ENCODE measurements at regions not wholly inside any gene's neighbourhood (a gene's known extent, or its start where the extent isn't known, plus 50 kb on each side); places are given as distances from the start of the nearest gene placed in this dataset.
"Not testable (repeated sequence)": the region's sequence is repeated elsewhere in the genome, so short reads cannot be mapped to it uniquely, and the experiment has no call there.

GRCh38 chrX:122375533-122375932, 808.5 kb upstream of the GRIA3 start:
- DNase-seq (ENCODE audit: low spot score in 2 of 2); in situ Hi-C loops (cut with MboI; ENCODE audit: low sequenced_read_pairs); H3K27me3 ChIP-seq (ENCODE audit: low read depth); H3K4me3 ChIP-seq; H3K36me3 ChIP-seq (replicated peaks); H3K9me3 ChIP-seq; H3K4me1 ChIP-seq: not testable (repeated sequence)

- Histone ChIP-seq H3K4me1 (no peaks in the 10 kb centered on the region), H3K36me3 (replicated peaks) (no peaks in the 10 kb centered on the region), H3K27me3 (ENCODE audit: low read depth) (no peaks in the 10 kb centered on the region), H3K9me3 (no peaks in the 10 kb centered on the region), H3K4me3 (no peak overlapping the region)
- DNase-seq (ENCODE audit: low spot score in 2 of 2): no peak
- in situ Hi-C loops (cut with MboI; ENCODE audit: low sequenced_read_pairs): no loop called here
These were observed 795.1 kb upstream of the GRIA3 start for GRCh38 chrX:122389005-122389404.

- Histone ChIP-seq H3K4me1 (no peaks in the 10 kb centered on the region), H3K9me3 (no peaks in the 10 kb centered on the region), H3K4me3 (no peak overlapping the region), H3K36me3 (replicated peaks) (no peaks in the 10 kb centered on the region), H3K27me3 (ENCODE audit: low read depth) (no peaks in the 10 kb centered on the region)
- DNase-seq (ENCODE audit: low spot score in 2 of 2): no peak
- in situ Hi-C loops (cut with MboI; ENCODE audit: low sequenced_read_pairs): no loop called here
These were observed 765.3 kb upstream of the GRIA3 start for GRCh38 chrX:122418758-122419157.

GRCh38 chrX:122421434-122422121, 762.5 kb upstream of the GRIA3 start:
- DNase-seq (ENCODE audit: low spot score in 2 of 2): no peak
- Histone ChIP-seq H3K9me3 (no peaks in the 10 kb centered on the region), H3K27me3 (ENCODE audit: low read depth) (no peaks in the 10 kb centered on the region), H3K4me3 (no peak overlapping the region), H3K4me1 (no peaks in the 10 kb centered on the region), H3K36me3 (replicated peaks) (no peaks in the 10 kb centered on the region)
- in situ Hi-C loops (cut with MboI; ENCODE audit: low sequenced_read_pairs): no loop called here

- Histone ChIP-seq H3K9me3 (no peaks in the 10 kb centered on the region), H3K27me3 (ENCODE audit: low read depth) (no peaks in the 10 kb centered on the region), H3K4me3 (no peak overlapping the region), H3K36me3 (replicated peaks) (no peaks in the 10 kb centered on the region), H3K4me1 (no peaks in the 10 kb centered on the region)
- in situ Hi-C loops (cut with MboI; ENCODE audit: low sequenced_read_pairs): no loop called here
- no peak for DNase-seq (ENCODE audit: low spot score in 2 of 2)
These were observed 761.5 kb upstream of the GRIA3 start for GRCh38 chrX:122422547-122422946.

- DNase-seq (ENCODE audit: low spot score in 2 of 2): no peak
- H3K4me3 ChIP-seq: no peak overlapping the region
- H3K36me3 ChIP-seq (replicated peaks): no peaks in the 10 kb centered on the region
- H3K9me3 ChIP-seq: no peaks in the 10 kb centered on the region
- no peaks in the 10 kb centered on the region for H3K27me3 ChIP-seq (ENCODE audit: low read depth)
- in situ Hi-C loops (cut with MboI; ENCODE audit: low sequenced_read_pairs): no loop called here
- no peaks in the 10 kb centered on the region for H3K4me1 ChIP-seq
These were observed 749.1 kb upstream of the GRIA3 start for GRCh38 chrX:122434942-122435341.

- no peak for DNase-seq (ENCODE audit: low spot score in 2 of 2)
- Histone ChIP-seq H3K9me3 (no peaks in the 10 kb centered on the region), H3K36me3 (replicated peaks) (no peaks in the 10 kb centered on the region), H3K4me3 (no peak overlapping the region), H3K27me3 (ENCODE audit: low read depth) (no peaks in the 10 kb centered on the region), H3K4me1 (no peaks in the 10 kb centered on the region)
- in situ Hi-C loops (cut with MboI; ENCODE audit: low sequenced_read_pairs): no loop called here
These were observed 744.2 kb upstream of the GRIA3 start for GRCh38 chrX:122439831-122440230.

GRCh38 chrX:122440832-122441231, 743.2 kb upstream of the GRIA3 start:
- in situ Hi-C loops (cut with MboI; ENCODE audit: low sequenced_read_pairs): no loop called here
- Histone ChIP-seq H3K9me3 (no peaks in the 10 kb centered on the region), H3K4me3 (no peak overlapping the region), H3K27me3 (ENCODE audit: low read depth) (no peaks in the 10 kb centered on the region), H3K36me3 (replicated peaks) (no peaks in the 10 kb centered on the region), H3K4me1 (no peaks in the 10 kb centered on the region)
- DNase-seq (ENCODE audit: low spot score in 2 of 2): no peak

- no peak for DNase-seq (ENCODE audit: low spot score in 2 of 2)
These were observed 742.6 kb upstream of the GRIA3 start for GRCh38 chrX:122441451-122441850.

GRCh38 chrX:122445466-122445865, 738.6 kb upstream of the GRIA3 start:
- in situ Hi-C loops (cut with MboI; ENCODE audit: low sequenced_read_pairs): no loop called here

More at GRCh38 chrX:122441451-122441850, 742.6 kb upstream of the GRIA3 start:
- no peaks in the 10 kb centered on the region for H3K36me3 ChIP-seq (replicated peaks)
- H3K9me3 ChIP-seq: no peaks in the 10 kb centered on the region
- no peaks in the 10 kb centered on the region for H3K27me3 ChIP-seq (ENCODE audit: low read depth)
- no peak overlapping the region for H3K4me3 ChIP-seq
- H3K4me1 ChIP-seq: no peaks in the 10 kb centered on the region
- in situ Hi-C loops (cut with MboI; ENCODE audit: low sequenced_read_pairs): no loop called here

GRCh38 chrX:122464341-122464740, 719.7 kb upstream of the GRIA3 start:
- H3K9me3 ChIP-seq: no peaks in the 10 kb centered on the region
- H3K4me3 ChIP-seq: no peak overlapping the region
- in situ Hi-C loops (cut with MboI; ENCODE audit: low sequenced_read_pairs): no loop called here
- H3K27me3 ChIP-seq (ENCODE audit: low read depth): no peaks in the 10 kb centered on the region
- no peaks in the 10 kb centered on the region for H3K36me3 ChIP-seq (replicated peaks)
- H3K4me1 ChIP-seq: no peaks in the 10 kb centered on the region
- DNase-seq (ENCODE audit: low spot score in 2 of 2): no peak

More at GRCh38 chrX:122445466-122445865, 738.6 kb upstream of the GRIA3 start:
- no peaks in the 10 kb centered on the region for H3K4me1 ChIP-seq
- H3K36me3 ChIP-seq (replicated peaks): no peaks in the 10 kb centered on the region
- no peaks in the 10 kb centered on the region for H3K9me3 ChIP-seq
- no peak overlapping the region for H3K4me3 ChIP-seq
- DNase-seq (ENCODE audit: low spot score in 2 of 2): no peak
- H3K27me3 ChIP-seq (ENCODE audit: low read depth): no peaks in the 10 kb centered on the region

GRCh38 chrX:122475306-122475705, 708.8 kb upstream of the GRIA3 start:
- Histone ChIP-seq H3K27me3 (ENCODE audit: low read depth) (no peaks in the 10 kb centered on the region), H3K9me3 (no peaks in the 10 kb centered on the region), H3K4me3 (no peak overlapping the region), H3K4me1 (no peaks in the 10 kb centered on the region), H3K36me3 (replicated peaks) (no peaks in the 10 kb centered on the region)
- in situ Hi-C loops (cut with MboI; ENCODE audit: low sequenced_read_pairs): no loop called here
- no peak for DNase-seq (ENCODE audit: low spot score in 2 of 2)

- no peak for DNase-seq (ENCODE audit: low spot score in 2 of 2)
These were observed 683.5 kb upstream of the GRIA3 start for GRCh38 chrX:122500556-122500955.

GRCh38 chrX:122501652-122502051, 682.4 kb upstream of the GRIA3 start:
- in situ Hi-C loops (cut with MboI; ENCODE audit: low sequenced_read_pairs): no loop called here
- H3K4me3 ChIP-seq: no peak overlapping the region

More at GRCh38 chrX:122500556-122500955, 683.5 kb upstream of the GRIA3 start:
- no peak overlapping the region for H3K4me3 ChIP-seq
- no peaks in the 10 kb centered on the region for H3K9me3 ChIP-seq
- H3K4me1 ChIP-seq: no peaks in the 10 kb centered on the region
- H3K27me3 ChIP-seq (ENCODE audit: low read depth): no peaks in the 10 kb centered on the region
- H3K36me3 ChIP-seq (replicated peaks): no peaks in the 10 kb centered on the region
- in situ Hi-C loops (cut with MboI; ENCODE audit: low sequenced_read_pairs): no loop called here

GRCh38 chrX:122504026-122504425, 680.1 kb upstream of the GRIA3 start:
- H3K4me3 ChIP-seq: no peak overlapping the region
- DNase-seq (ENCODE audit: low spot score in 2 of 2): no peak
- no peaks in the 10 kb centered on the region for H3K27me3 ChIP-seq (ENCODE audit: low read depth)
- H3K4me1 ChIP-seq: no peaks in the 10 kb centered on the region
- no peaks in the 10 kb centered on the region for H3K9me3 ChIP-seq
- in situ Hi-C loops (cut with MboI; ENCODE audit: low sequenced_read_pairs): no loop called here
- no peaks in the 10 kb centered on the region for H3K36me3 ChIP-seq (replicated peaks)

More at GRCh38 chrX:122501652-122502051, 682.4 kb upstream of the GRIA3 start:
- DNase-seq (ENCODE audit: low spot score in 2 of 2): no peak
- Histone ChIP-seq H3K4me1 (no peaks in the 10 kb centered on the region), H3K27me3 (ENCODE audit: low read depth) (no peaks in the 10 kb centered on the region), H3K36me3 (replicated peaks) (no peaks in the 10 kb centered on the region), H3K9me3 (no peaks in the 10 kb centered on the region)

All from HAP-1 (cell line).